ENCODE measurements at regions not wholly inside any gene's neighbourhood (a gene's known extent, or its start where the extent isn't known, plus 50 kb on each side); places are given as distances from the start of the nearest gene placed in this dataset.

DNA sequence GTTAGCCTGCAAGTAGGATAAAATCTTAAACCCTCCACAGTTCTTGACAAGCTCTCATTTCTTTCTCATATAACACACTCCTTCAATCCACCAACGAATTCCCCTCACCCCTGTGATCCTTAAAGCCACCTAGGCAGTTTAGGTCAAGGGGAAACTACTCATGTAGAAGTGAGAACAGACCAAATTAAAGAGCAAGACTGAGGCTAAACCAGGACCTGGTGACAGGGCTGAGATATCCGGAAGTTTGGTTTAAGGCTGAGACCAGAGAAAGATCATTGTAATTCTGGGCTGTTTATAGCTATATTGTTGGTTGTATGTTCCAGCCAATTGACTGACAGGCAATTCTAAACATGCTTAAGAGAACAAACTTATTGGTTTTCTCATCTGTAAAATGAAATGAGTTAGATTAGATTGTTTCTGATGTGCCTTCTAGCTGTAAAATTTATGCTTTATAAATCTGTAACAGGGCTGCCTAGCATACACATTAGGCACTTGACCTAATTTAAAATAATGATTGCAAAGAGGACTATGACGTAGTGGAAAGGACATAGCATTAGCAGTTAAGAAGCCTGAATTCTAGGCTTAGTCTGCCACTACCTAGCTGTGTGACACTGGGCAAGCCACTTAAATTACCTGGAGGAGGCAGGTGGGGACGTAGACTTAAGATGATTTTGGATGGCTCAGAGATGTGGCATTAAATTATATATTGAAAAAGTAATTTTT, 53.9 kb upstream of the PTGR2 start:
- FAIRE-seq, result no peak
- no peak for TF ChIP-seq GATA2 (IDR thresholded peaks at IDR 0.05; ENCODE audit: insufficient read depth, insufficient read length, low read depth, low read length)
- TF ChIP-seq, protein P1, sequence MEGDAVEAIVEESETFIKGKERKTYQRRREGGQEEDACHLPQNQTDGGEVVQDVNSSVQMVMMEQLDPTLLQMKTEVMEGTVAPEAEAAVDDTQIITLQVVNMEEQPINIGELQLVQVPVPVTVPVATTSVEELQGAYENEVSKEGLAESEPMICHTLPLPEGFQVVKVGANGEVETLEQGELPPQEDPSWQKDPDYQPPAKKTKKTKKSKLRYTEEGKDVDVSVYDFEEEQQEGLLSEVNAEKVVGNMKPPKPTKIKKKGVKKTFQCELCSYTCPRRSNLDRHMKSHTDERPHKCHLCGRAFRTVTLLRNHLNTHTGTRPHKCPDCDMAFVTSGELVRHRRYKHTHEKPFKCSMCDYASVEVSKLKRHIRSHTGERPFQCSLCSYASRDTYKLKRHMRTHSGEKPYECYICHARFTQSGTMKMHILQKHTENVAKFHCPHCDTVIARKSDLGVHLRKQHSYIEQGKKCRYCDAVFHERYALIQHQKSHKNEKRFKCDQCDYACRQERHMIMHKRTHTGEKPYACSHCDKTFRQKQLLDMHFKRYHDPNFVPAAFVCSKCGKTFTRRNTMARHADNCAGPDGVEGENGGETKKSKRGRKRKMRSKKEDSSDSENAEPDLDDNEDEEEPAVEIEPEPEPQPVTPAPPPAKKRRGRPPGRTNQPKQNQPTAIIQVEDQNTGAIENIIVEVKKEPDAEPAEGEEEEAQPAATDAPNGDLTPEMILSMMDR (IDR thresholded peaks at IDR 0.05; ENCODE audit: extremely low read depth in 1 of 2, insufficient read depth in 1 of 2, low read depth in 1 of 2, low read length in 2 of 2), result no peak
- TF ChIP-seq POLR2A (IDR thresholded peaks at IDR 0.05; ENCODE audit: low read depth, low read length), result no peak
- no peak for TF ChIP-seq FOS (IDR thresholded peaks at IDR 0.05; ENCODE audit: borderline replicate concordance, insufficient read depth, low read length)
- TF ChIP-seq EZH2 (IDR thresholded peaks at IDR 0.05; ENCODE audit: borderline replicate concordance, low read depth, low read length, severe bottlenecking), result no peak
- TF ChIP-seq JUN (IDR thresholded peaks at IDR 0.05; ENCODE audit: borderline replicate concordance, insufficient read depth, insufficient read length, low read depth), result no peak
- TF ChIP-seq MYC (IDR thresholded peaks at IDR 0.05; ENCODE audit: low read depth, low read length), result no peak
- TF ChIP-seq, protein P2, sequence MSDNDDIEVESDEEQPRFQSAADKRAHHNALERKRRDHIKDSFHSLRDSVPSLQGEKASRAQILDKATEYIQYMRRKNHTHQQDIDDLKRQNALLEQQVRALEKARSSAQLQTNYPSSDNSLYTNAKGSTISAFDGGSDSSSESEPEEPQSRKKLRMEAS (IDR thresholded peaks at IDR 0.05; ENCODE audit: insufficient read depth, insufficient read length), result no peak
- no peak for TF ChIP-seq POLR2AphosphoS5 (IDR thresholded peaks at IDR 0.05; ENCODE audit: insufficient read depth, low read depth, low read length)
- DNase-seq (ENCODE audit: low read depth, low spot score), result no peak
- Histone ChIP-seq H3K79me2 (ENCODE audit: control insufficient read depth, insufficient read depth, low read length) (no peaks in the 10 kb centered on the region), H3K27ac (ENCODE audit: insufficient read depth, low read depth, low read length) (no peak overlapping the region), H3K27me3 (ENCODE audit: control insufficient read depth in 2 of 2, insufficient read depth in 2 of 2, low read length in 2 of 2) (no peaks in the 10 kb centered on the region), H2AFZ (ENCODE audit: low read depth, low read length) (no peak overlapping the region), H3K9ac (replicated peaks; ENCODE audit: extremely low read depth, insufficient read depth, low read length) (no peak overlapping the region), H3K9me3 (replicated peaks; ENCODE audit: control insufficient read depth, insufficient read depth, low read length) (no peaks in the 10 kb centered on the region), H3K4me1 (ENCODE audit: control insufficient read depth, extremely low read depth, insufficient read depth, low read length) (peaks cover 11% of the 10 kb centered on the region), H3K9me1 (replicated peaks; ENCODE audit: control insufficient read depth, extremely low read depth, insufficient read depth, low read length) (no peaks in the 10 kb centered on the region), H3K4me3 (replicated peaks in 1 of 3; ENCODE audit: insufficient read depth in 1 of 3, low read depth in 1 of 3, low read length in 3 of 3) (no peak overlapping the region), H3K4me2 (ENCODE audit: insufficient read depth, low read length) (no peak overlapping the region), H4K20me1 (replicated peaks; ENCODE audit: control insufficient read depth, extremely low read depth, insufficient read depth, low read length) (no peaks in the 10 kb centered on the region), H3K36me3 (ENCODE audit: control insufficient read depth in 2 of 2, extremely low read depth in 1 of 2, insufficient read depth in 2 of 2, low read length in 2 of 2) (no peaks in the 10 kb centered on the region)
- dilution Hi-C loops (cut with MboI; ENCODE audit: extremely low pct_ligation_motif_present, low sequenced_read_pairs), result no loop called here
- CTCF ChIA-PET, result interaction anchor here (1.1 to 2.1 kb wide), 5 partner anchors 12 to 74 kb away, joined by 3 to 5 read pairs (median 3); no protein-coding TSS in a partner anchor
- POLR2A ChIA-PET, result no interaction called here
- intact Hi-C loops (cut with micrococcal nuclease), result no loop called here
- no TSS peak for BruUV-seq (replicated peaks)
